ENCODE measurements at regions not wholly inside any gene's neighbourhood (a gene's known extent, or its start where the extent isn't known, plus 50 kb on each side); places are given as distances from the start of the nearest gene placed in this dataset.

DNA sequence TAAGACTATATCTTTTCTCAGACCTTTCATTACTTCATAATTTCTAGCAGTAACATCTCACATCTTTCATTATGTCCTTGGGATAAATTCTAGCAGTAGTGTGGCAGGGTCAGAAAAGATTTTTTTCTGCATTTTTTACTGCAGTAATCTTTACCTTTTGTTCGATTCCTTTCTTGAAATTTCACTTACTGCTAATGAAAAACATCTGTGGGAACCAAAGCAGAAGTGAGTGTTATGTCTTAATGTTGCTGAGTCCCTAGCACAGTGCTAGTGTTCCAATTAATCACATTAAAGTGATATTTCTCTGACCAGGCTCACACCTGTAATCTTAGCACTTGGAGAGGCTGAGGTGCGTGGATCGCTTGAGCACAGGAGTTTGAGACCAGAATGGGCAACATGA is 123.6 kb downstream of the EHF start:
- TF ChIP-seq, protein P1, sequence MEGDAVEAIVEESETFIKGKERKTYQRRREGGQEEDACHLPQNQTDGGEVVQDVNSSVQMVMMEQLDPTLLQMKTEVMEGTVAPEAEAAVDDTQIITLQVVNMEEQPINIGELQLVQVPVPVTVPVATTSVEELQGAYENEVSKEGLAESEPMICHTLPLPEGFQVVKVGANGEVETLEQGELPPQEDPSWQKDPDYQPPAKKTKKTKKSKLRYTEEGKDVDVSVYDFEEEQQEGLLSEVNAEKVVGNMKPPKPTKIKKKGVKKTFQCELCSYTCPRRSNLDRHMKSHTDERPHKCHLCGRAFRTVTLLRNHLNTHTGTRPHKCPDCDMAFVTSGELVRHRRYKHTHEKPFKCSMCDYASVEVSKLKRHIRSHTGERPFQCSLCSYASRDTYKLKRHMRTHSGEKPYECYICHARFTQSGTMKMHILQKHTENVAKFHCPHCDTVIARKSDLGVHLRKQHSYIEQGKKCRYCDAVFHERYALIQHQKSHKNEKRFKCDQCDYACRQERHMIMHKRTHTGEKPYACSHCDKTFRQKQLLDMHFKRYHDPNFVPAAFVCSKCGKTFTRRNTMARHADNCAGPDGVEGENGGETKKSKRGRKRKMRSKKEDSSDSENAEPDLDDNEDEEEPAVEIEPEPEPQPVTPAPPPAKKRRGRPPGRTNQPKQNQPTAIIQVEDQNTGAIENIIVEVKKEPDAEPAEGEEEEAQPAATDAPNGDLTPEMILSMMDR (IDR thresholded peaks at IDR 0.05; ENCODE audit: extremely low read depth, missing control alignments), result no peak
- DNase-seq (ENCODE audit: low spot score), result no peak

DNA sequence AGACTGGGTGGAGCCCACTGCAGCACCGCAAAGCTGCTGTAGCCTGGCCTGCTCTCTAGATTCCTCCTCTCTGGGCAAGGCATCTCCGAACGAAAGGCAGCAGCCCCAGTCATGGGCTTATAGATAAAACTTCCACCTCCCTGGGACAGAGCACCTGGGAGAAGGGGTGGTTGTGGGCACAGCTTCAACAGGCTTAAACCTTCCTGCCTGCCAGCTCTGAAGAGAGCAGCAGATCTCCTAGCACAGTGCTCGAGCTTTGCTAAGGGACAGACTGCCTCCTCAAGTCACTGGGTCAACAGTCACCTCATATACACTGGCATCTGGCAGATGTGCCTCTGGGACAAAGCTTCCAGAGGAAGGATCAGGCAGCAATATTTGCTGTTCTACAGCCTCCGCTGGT is 117.3 kb downstream of the EHF start:
- DNase-seq (ENCODE audit: low spot score), result no peak
- TF ChIP-seq, protein P1 (IDR thresholded peaks at IDR 0.05; ENCODE audit: extremely low read depth, missing control alignments), result no peak

DNA sequence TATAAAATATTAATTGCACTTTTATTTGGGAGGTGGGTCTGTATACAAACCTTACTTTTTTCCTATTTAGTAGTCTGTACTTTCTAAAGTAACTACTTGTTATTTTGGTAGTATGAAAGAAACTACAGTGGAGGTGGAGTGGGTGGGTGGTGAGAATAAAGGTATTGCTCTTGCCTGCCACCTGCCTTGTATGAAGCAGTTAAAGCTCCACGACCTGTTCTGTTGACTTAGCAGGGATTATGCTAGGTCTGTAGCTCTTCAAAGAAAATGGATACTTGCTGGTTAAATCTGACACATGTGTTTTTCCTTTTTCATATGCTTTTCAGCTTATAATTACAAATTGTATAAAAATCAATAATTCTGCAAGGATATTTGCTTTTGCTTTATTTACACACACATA is 111.9 kb downstream of the EHF start:
- DNase-seq (ENCODE audit: low spot score), result no peak
- TF ChIP-seq, protein P1 (IDR thresholded peaks at IDR 0.05; ENCODE audit: extremely low read depth, missing control alignments), result no peak

DNA sequence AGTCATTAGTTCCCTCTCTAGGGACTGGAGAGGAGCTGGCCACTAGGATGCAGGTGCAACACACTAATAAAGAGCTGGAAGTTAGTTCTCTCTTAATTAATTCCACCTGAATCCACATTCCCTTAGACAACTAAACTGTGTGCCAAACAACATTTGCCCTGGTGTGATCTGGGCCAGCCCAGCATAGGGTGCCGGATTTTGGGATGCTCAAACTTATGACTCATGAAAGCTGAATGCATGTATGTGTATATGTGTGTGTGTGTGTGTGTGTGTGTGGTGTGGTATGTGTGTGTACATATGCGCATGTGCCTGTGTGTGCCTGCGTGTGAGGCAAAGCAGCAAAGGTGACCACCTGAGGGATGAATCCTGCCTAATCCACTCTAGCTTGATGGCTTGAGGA is 110.7 kb downstream of the EHF start:
- no peak for DNase-seq (ENCODE audit: low spot score)
- TF ChIP-seq, protein P1 (IDR thresholded peaks at IDR 0.05; ENCODE audit: extremely low read depth, missing control alignments), result no peak

DNA sequence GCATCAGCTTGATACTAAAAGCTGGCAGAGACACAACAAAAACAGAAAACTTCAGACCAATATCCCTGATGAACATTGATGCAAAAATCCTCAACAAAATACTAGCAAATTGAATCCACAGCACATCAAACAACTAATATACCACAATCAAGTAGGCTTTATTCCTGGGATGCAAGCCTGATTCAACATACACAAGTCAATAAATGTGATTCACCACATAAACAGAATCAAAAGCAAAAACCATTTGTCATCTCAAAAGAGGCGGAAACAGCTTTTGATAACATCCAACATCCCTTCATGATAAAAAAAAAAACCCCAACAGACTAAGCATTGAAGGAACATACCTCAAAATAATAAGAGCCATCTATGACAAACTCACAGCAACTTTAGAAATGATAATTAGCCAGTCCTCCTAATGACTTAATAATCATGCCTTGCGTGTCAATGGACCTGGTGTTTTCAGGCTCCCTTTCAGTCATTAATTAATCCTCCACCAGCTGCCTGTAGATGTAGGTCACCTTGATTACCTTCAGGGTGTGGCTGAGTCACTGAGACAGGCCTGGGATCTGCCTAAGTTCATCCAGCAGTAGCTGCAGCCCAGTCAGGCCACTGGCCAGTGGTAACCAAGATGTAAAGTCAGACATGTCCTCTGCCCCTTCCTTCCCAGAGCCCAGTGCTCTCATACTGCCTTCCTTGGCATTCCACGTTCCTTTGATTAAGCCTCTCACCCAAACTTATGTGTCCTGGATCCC is 109.8 kb downstream of the EHF start:
- DNase-seq (ENCODE audit: low spot score), result no peak
- TF ChIP-seq, protein P1 (IDR thresholded peaks at IDR 0.05; ENCODE audit: extremely low read depth, missing control alignments), result no peak

DNA sequence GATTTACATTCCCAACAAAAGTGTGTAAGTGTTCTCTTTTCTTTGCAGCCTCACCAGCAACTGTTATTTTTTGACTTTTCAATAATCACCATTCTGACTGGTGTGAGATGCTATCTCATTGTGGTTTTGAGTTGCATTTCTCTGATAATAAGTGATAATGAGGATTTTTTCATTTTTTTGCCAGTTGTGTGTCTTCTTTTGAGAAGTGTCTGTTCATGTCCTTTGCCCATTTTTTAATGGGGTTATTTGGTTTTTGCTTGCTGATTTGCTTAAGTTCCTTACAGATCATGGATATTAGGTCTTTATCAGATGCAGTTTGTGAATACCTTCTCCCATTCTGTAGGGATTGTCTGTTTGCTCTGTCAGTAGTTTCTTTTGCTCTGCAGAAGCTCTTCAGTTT is 107.7 kb downstream of the EHF start:
- TF ChIP-seq, protein P1 (IDR thresholded peaks at IDR 0.05; ENCODE audit: extremely low read depth, missing control alignments), result no peak
- DNase-seq (ENCODE audit: low spot score), result no peak

DNA sequence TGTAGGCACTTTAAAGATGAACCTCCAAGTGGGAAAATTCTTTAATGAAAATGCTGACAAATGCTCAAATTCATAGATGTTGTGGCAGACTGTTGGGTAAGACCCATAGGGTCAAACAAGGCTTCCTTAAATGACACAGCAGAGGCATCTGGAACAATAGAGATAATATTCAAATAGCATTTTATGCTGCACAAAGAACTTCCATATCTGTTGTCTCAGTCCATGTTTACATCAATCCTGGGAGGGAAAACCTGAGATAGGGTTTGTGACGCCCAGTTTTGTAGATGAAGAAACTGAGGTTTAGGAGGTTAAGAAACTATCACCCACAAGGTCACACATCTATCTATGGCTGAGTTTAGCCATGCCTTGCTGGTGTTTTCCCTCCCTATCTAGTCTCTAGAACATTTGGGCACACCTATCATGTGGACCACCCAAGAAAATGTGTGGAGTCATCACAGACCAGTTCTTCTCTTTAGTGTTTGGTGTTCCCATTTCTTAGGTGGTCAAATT is 106.4 kb downstream of the EHF start:
- no peak for DNase-seq (ENCODE audit: low spot score)
- TF ChIP-seq, protein P1 (IDR thresholded peaks at IDR 0.05; ENCODE audit: extremely low read depth, missing control alignments), result no peak

Data from GM20000 (cell line).